ENCODE measurements at regions not wholly inside any gene's neighbourhood (a gene's known extent, or its start where the extent isn't known, plus 50 kb on each side); places are given as distances from the start of the nearest gene placed in this dataset.

DNA sequence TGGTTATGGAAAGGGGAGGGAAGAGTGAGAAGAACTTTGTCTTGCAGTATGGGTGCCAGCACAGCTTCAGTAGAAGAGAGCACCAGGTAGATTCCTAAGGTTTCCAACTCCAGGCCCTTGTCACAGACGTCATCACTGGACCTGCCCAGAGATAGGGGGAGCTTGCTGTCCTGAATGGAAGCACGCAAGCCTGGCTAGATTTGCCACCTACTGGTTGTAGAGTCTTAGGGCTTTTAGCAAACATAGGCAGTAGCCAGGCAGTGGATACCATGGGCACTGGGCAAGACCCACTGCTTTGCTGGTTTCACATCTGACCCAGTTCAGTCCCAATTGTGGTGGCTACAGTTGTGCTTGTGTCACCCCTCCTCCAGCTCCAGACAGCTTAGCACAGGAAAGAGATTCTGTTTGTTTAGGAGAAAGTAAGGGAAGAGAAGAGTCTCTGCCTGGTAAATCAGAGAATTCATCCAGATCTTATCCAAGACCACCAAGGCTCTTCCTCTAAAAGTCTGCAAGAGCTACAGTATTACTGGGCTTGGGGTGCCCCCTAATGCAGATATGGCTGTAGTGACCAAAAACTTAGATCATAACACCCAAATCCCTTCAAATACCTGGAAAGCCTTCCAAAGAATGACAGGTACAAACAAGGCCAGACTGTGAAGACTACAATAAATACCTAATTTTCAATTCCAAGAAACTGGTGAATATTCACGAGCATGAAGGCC, 158.9 kb downstream of the HINT1 start:
- TF ChIP-seq EZH2 (IDR thresholded peaks at IDR 0.05) (no peak), POLR2AphosphoS5 (IDR thresholded peaks at IDR 0.05; ENCODE audit: borderline replicate concordance, low read depth, low read length) (no peak), FOXP2 (optimal IDR thresholded peaks at IDR 0.05; ENCODE audit: control extremely low read depth, extremely low read length, insufficient read depth) (no peak)
